Kidney (tissue), 13 donors: ENCODE measurements at regions not wholly inside any gene's neighbourhood (a gene's known extent, or its start where the extent isn't known, plus 50 kb on each side); places are given as distances from the start of the nearest gene placed in this dataset.

Experiments
- DNase-seq, 5 donors: peaks; one replicate each; pipeline ENCODE4 v3.0.0-alpha.2; 2013 to 2020
- FAIRE-seq: peaks from 2 replicates; lab custom pipeline; 2012; peaks lifted over from hg19 to GRCh38; lab: Jason Lieb, UNC
- H3K27ac ChIP-seq, 2 donors: one replicate each; pipeline ENCODE4 v1.7.0; 2013; ENCODE audit warnings: low read depth in 2 of 2, low read length in 2 of 2, inconsistent platforms in 1 of 2
- H3K27me3 ChIP-seq: one replicate; pipeline ENCODE4 v1.7.1; 2013; ENCODE audit warnings: low read length, inconsistent platforms; ENCODE audit not compliant: control insufficient read depth, insufficient read depth
- H3K36me3 ChIP-seq, 3 donors: one replicate each; pipeline versions ENCODE4 v1.7.0 to v1.7.1; 2013; ENCODE audit warnings: low read length in 3 of 3, control low read depth in 1 of 3, inconsistent platforms in 1 of 3; ENCODE audit not compliant: insufficient read depth in 3 of 3, control insufficient read depth in 2 of 3
- H3K4me1 ChIP-seq, 3 donors: one replicate each; pipeline versions ENCODE4 v1.7.0 to v1.7.1; 2013; ENCODE audit warnings: low read length in 3 of 3, inconsistent platforms in 1 of 3, low read depth in 1 of 3; ENCODE audit not compliant: control insufficient read depth in 2 of 3, insufficient read depth in 2 of 3
- H3K4me3 ChIP-seq, 3 donors: one replicate each; pipeline versions ENCODE4 v1.7.0 to v1.8.1; 2013; ENCODE audit warnings: low read length in 3 of 3, control low read depth in 1 of 3, inconsistent platforms in 1 of 3
- H3K9ac ChIP-seq, 3 donors: one replicate each; pipeline versions ENCODE4 v1.7.0 to v1.7.1; 2013; ENCODE audit warnings: low read length in 3 of 3, control low read depth in 1 of 3, inconsistent platforms in 1 of 3
- H3K9me3 ChIP-seq, 3 donors: one replicate each; pipeline versions ENCODE4 v1.7.0 to v1.7.1; 2013; ENCODE audit warnings: low read length in 3 of 3, control low read depth in 1 of 3, inconsistent platforms in 1 of 3; ENCODE audit not compliant: control insufficient read depth in 2 of 3, insufficient read depth in 1 of 3
- intact Hi-C: fragments of 100-400 bp; cut with DNase I; formaldehyde crosslinking; loops from one replicate; pipeline ENCODE4 v1.11.1; 2022
- TF ChIP-seq, protein P1 (sequence below): IDR thresholded peaks from 3 replicates; pipeline ENCODE4 v1.5.1; 2012; ENCODE audit warnings: mild to moderate bottlenecking, moderate library complexity, borderline replicate concordance; ENCODE audit not compliant: insufficient read depth; ENCODE audit errors: extremely low read depth
- donor health status: control.
- donor health status: control.
- donor health status: control.
- donor health status: control.
- donor health status: control.
- donor health status: DM: yes; HTN: yes; CAD: no.
- donor health status: Normal renal cell carcinoma (clear cell type).

DNA sequence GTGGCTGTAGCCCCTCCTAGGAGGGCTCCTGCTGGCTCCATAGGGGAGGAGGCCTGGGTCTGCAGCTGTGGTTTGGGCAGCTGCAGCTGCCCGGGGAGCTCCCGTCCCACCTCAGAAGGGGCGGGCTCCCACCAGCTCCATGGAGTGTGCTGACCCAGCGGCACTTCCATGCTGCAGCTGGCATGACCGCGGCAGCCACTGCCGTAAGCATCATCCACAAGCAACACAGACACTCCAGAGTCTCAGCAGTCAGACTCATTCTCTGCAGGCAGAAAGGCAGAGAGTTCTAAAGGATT is 660.1 kb upstream of the RAB6C start:
- Histone ChIP-seq H3K27ac (no peak overlapping the region), H3K36me3 (no peaks in the 10 kb centered on the region), H3K9ac (no peak overlapping the region), H3K4me1 (no peaks in the 10 kb centered on the region), H3K4me3 (no peak overlapping the region), H3K27me3 (no peaks in the 10 kb centered on the region), H3K9me3 (no peaks in the 10 kb centered on the region)
- no peak for DNase-seq
- no peak for FAIRE-seq
- TF ChIP-seq, protein P1, sequence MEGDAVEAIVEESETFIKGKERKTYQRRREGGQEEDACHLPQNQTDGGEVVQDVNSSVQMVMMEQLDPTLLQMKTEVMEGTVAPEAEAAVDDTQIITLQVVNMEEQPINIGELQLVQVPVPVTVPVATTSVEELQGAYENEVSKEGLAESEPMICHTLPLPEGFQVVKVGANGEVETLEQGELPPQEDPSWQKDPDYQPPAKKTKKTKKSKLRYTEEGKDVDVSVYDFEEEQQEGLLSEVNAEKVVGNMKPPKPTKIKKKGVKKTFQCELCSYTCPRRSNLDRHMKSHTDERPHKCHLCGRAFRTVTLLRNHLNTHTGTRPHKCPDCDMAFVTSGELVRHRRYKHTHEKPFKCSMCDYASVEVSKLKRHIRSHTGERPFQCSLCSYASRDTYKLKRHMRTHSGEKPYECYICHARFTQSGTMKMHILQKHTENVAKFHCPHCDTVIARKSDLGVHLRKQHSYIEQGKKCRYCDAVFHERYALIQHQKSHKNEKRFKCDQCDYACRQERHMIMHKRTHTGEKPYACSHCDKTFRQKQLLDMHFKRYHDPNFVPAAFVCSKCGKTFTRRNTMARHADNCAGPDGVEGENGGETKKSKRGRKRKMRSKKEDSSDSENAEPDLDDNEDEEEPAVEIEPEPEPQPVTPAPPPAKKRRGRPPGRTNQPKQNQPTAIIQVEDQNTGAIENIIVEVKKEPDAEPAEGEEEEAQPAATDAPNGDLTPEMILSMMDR: no peak
- intact Hi-C loops: no loop called here

DNA sequence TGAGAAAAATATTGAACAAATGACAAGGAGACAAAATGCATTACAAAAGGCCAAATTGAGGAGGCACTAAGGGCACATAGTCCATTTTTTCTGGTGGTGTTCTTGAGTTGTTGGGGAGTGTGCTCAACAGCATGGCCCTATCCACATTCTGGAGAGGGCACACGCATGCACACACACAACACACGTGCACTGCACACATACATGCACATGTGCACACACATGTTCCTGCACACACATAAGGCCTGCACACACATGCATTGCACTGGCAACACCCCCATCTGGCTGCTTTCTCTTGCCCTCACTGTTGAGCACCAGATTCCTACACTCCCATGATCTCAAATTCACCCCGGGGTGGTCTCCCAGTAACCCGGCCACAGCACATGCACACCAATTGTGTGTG is 659.2 kb upstream of the RAB6C start:
- intact Hi-C loops: no loop called here
- Histone ChIP-seq H3K4me3 (no peak overlapping the region), H3K9me3 (no peaks in the 10 kb centered on the region), H3K9ac (no peak overlapping the region), H3K4me1 (no peaks in the 10 kb centered on the region), H3K36me3 (no peaks in the 10 kb centered on the region), H3K27ac (no peak overlapping the region), H3K27me3 (no peaks in the 10 kb centered on the region)
- FAIRE-seq (no peak), DNase-seq (no peak)
- TF ChIP-seq, protein P1: no peak

DNA sequence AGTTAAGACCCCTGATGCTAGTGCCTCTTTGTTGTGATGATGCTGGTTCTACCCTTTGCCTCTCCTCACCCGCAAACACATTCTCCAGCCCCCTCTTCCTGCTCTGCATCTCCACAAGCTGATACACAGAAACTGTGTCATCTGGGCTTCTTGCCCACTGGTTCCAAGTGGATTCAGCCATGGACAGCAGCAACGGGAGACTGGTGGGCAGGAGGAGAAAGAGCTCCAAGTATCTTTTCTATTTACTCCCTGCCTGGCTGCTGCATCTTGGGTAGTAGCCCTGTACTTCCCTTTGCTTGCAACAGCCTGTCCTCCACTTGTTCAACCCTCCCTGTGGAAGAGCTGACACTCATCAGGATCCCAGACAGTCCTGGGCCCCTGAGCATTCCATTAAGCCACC is 655.1 kb upstream of the RAB6C start:
- no peaks in the 10 kb centered on the region for H3K9me3 ChIP-seq
- no peak overlapping the region for H3K9ac ChIP-seq
- intact Hi-C loops: no loop called here
- FAIRE-seq: no peak
- no peaks in the 10 kb centered on the region for H3K27me3 ChIP-seq
- TF ChIP-seq, protein P1: no peak
- no peaks in the 10 kb centered on the region for H3K4me1 ChIP-seq
- DNase-seq: no peak
- no peaks in the 10 kb centered on the region for H3K36me3 ChIP-seq
- H3K4me3 ChIP-seq: no peak overlapping the region
- no peak overlapping the region for H3K27ac ChIP-seq

DNA sequence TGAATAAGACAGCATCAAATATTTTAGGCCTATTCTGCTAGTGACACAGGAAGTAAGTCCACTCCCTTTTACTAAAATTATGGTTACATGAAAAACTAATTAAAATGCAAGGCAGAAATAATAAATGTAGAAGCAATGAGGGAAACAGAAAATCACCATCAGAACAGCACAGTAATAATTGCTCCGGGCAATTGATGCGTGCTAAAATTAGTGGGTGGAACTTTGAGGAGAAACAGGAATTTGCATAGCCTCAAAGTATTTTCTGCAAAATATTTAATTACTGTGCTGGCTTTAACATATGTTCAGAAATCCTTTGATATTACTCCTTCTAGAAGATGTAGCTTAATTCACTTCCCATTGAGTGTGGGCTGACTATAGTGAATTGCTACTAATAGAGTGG is 654.3 kb upstream of the RAB6C start:
- no peak overlapping the region for H3K4me3 ChIP-seq
- no peak overlapping the region for H3K9ac ChIP-seq
- DNase-seq: no peak
- intact Hi-C loops: no loop called here
- no peaks in the 10 kb centered on the region for H3K27me3 ChIP-seq
- no peaks in the 10 kb centered on the region for H3K9me3 ChIP-seq
- no peaks in the 10 kb centered on the region for H3K4me1 ChIP-seq
- H3K36me3 ChIP-seq: no peaks in the 10 kb centered on the region
- TF ChIP-seq, protein P1: no peak
- no peak for FAIRE-seq
- no peak overlapping the region for H3K27ac ChIP-seq
